ENCODE measurements at regions not wholly inside any gene's neighbourhood (a gene's known extent, or its start where the extent isn't known, plus 50 kb on each side); places are given as distances from the start of the nearest gene placed in this dataset.
A peak's percentile ranks its signal among the peaks of the same experiment; 100 is the strongest.
"Not testable (repeated sequence)": the region's sequence is repeated elsewhere in the genome, so short reads cannot be mapped to it uniquely, and the experiment has no call there.

- intact Hi-C loops (cut with micrococcal nuclease) = no loop called here
- Mint-ChIP-seq H3K9me3 (no peaks in the 10 kb centered on the region), H3K27ac (no peak overlapping the region), H3K27me3 (no peaks in the 10 kb centered on the region), H3K4me1 (ENCODE audit: low read depth) (peaks cover 15% of the 10 kb centered on the region), H3K4me3 (no peak overlapping the region), H3K36me3 (no peaks in the 10 kb centered on the region)
- ChIA-PET POLR2A (no interaction called here), CTCF (interaction anchor here (0.6 to 2.6 kb wide), 20 partner anchors 8 to 434 kb away, joined by 3 to 12 read pairs (median 4); no protein-coding TSS in a partner anchor)
- peak; percentile 73 for DNase-seq
These were observed 615.1 kb downstream of the TMEM121 start for GRCh38 chr14:106141242-106142220.

GRCh38 chr14:106145731-106146130, 619.3 kb downstream of the TMEM121 start:
- peaks cover 15% of the 10 kb centered on the region for H3K4me1 Mint-ChIP-seq (ENCODE audit: low read depth)
- DNase-seq; intact Hi-C loops (cut with micrococcal nuclease); H3K9me3 Mint-ChIP-seq; H3K36me3 Mint-ChIP-seq; H3K27ac Mint-ChIP-seq; POLR2A ChIA-PET; H3K4me3 Mint-ChIP-seq; H3K27me3 Mint-ChIP-seq: not testable (repeated sequence)
- CTCF ChIA-PET = interaction anchor here (2.0 kb wide), 1 partner anchor 29 kb away, joined by 5 read pairs; no protein-coding TSS in a partner anchor

GRCh38 chr14:106153362-106153955, 627.1 kb downstream of the TMEM121 start:
- CTCF ChIA-PET = interaction anchor here (0.6 to 1.7 kb wide), 8 partner anchors 9 to 315 kb away, joined by 3 to 6 read pairs (median 3); no protein-coding TSS in a partner anchor
- peak overlapping the region; percentile 16 for H3K4me3 Mint-ChIP-seq
- H3K27ac Mint-ChIP-seq; POLR2A ChIA-PET; H3K27me3 Mint-ChIP-seq; H3K4me1 Mint-ChIP-seq (ENCODE audit: low read depth); H3K36me3 Mint-ChIP-seq; H3K9me3 Mint-ChIP-seq: not testable (repeated sequence)
- intact Hi-C loops (cut with micrococcal nuclease) = loop anchor here (5.0 kb wide), 1 partner anchor 34 kb away; no protein-coding TSS in a partner anchor
- DNase-seq = peak; percentile 88

- DNase-seq = no peak
- peaks cover 3% of the 10 kb centered on the region for H3K9me3 Mint-ChIP-seq
- no peak overlapping the region for H3K4me3 Mint-ChIP-seq
- H3K4me1 Mint-ChIP-seq (ENCODE audit: low read depth) = peaks cover 16% of the 10 kb centered on the region
- intact Hi-C loops (cut with micrococcal nuclease) = no loop called here
- no peak overlapping the region for H3K27ac Mint-ChIP-seq
- H3K27me3 Mint-ChIP-seq = no peaks in the 10 kb centered on the region
- ChIA-PET CTCF (interaction anchor here (0.8 to 1.7 kb wide), 9 partner anchors 9 to 126 kb away, joined by 3 to 4 read pairs (median 4); no protein-coding TSS in a partner anchor), POLR2A (interaction anchor here (1.1 kb wide), 1 partner anchor 102 kb away, joined by 3 read pairs; no protein-coding TSS in a partner anchor)
- no peaks in the 10 kb centered on the region for H3K36me3 Mint-ChIP-seq
These were observed 636.9 kb downstream of the TMEM121 start for GRCh38 chr14:106163316-106163715.

GRCh38 chr14:106163812-106164211, 637.4 kb downstream of the TMEM121 start:
- CTCF ChIA-PET = interaction anchor here (0.8 to 1.7 kb wide), 9 partner anchors 10 to 125 kb away, joined by 3 to 4 read pairs (median 4); no protein-coding TSS in a partner anchor
- intact Hi-C loops (cut with micrococcal nuclease) = not testable (repeated sequence)

GRCh38 chr14:106166232-106166631, 639.8 kb downstream of the TMEM121 start:
- ChIA-PET CTCF (interaction anchor here (1.4 kb wide), 1 partner anchor 19 kb away, joined by 3 read pairs; no protein-coding TSS in a partner anchor), POLR2A (interaction anchor here (0.6 kb wide), 1 partner anchor 23 kb away, joined by 3 read pairs; no protein-coding TSS in a partner anchor)
- Mint-ChIP-seq H3K27me3 (no peaks in the 10 kb centered on the region), H3K4me3 (no peak overlapping the region), H3K27ac (no peak overlapping the region), H3K9me3 (no peaks in the 10 kb centered on the region), H3K36me3 (no peaks in the 10 kb centered on the region), H3K4me1 (ENCODE audit: low read depth) (peaks cover 28% of the 10 kb centered on the region)
- intact Hi-C loops (cut with micrococcal nuclease) = no loop called here
- DNase-seq = no peak

More at GRCh38 chr14:106163812-106164211, 637.4 kb downstream of the TMEM121 start:
- H3K4me3 Mint-ChIP-seq, H3K27ac Mint-ChIP-seq, H3K36me3 Mint-ChIP-seq, H3K27me3 Mint-ChIP-seq, H3K9me3 Mint-ChIP-seq, DNase-seq: not testable (repeated sequence)
- H3K4me1 Mint-ChIP-seq (ENCODE audit: low read depth) = peaks cover 16% of the 10 kb centered on the region
- POLR2A ChIA-PET = interaction anchor here (1.1 kb wide), 1 partner anchor 103 kb away, joined by 3 read pairs; no protein-coding TSS in a partner anchor

- POLR2A ChIA-PET = interaction anchor here (0.6 kb wide), 1 partner anchor 23 kb away, joined by 3 read pairs; no protein-coding TSS in a partner anchor
- Mint-ChIP-seq H3K36me3 (no peaks in the 10 kb centered on the region), H3K4me3 (no peak overlapping the region), H3K9me3 (no peaks in the 10 kb centered on the region), H3K27me3 (no peaks in the 10 kb centered on the region), H3K27ac (no peak overlapping the region), H3K4me1 (ENCODE audit: low read depth) (peaks cover 28% of the 10 kb centered on the region)
- CTCF ChIA-PET = no interaction called here
- intact Hi-C loops (cut with micrococcal nuclease) = no loop called here
- DNase-seq = no peak
These were observed 640.3 kb downstream of the TMEM121 start for GRCh38 chr14:106166650-106167204.

- CTCF ChIA-PET = interaction anchor here (0.7 to 1.3 kb wide), 10 partner anchors 11 to 225 kb away, joined by 3 to 4 read pairs (median 3); no protein-coding TSS in a partner anchor
- not testable (repeated sequence) for H3K36me3 Mint-ChIP-seq
These were observed 643.8 kb downstream of the TMEM121 start for GRCh38 chr14:106170163-106170658.

GRCh38 chr14:106174206-106174605, 647.8 kb downstream of the TMEM121 start:
- Mint-ChIP-seq H3K27me3 (no peaks in the 10 kb centered on the region), H3K4me1 (ENCODE audit: low read depth) (peaks cover 54% of the 10 kb centered on the region), H3K4me3 (no peak overlapping the region), H3K27ac (peak overlapping the region; percentile 18), H3K36me3 (no peaks in the 10 kb centered on the region), H3K9me3 (no peaks in the 10 kb centered on the region)
- intact Hi-C loops (cut with micrococcal nuclease) = loop anchor here (1.0 to 10.0 kb wide), 2 partner anchors 10 to 109 kb away; no protein-coding TSS in a partner anchor
- ChIA-PET CTCF (no interaction called here), POLR2A (no interaction called here)
- peak; percentile 74 for DNase-seq

More at GRCh38 chr14:106170163-106170658, 643.8 kb downstream of the TMEM121 start:
- H3K27me3 Mint-ChIP-seq, H3K27ac Mint-ChIP-seq, H3K4me3 Mint-ChIP-seq, POLR2A ChIA-PET, H3K9me3 Mint-ChIP-seq: not testable (repeated sequence)
- DNase-seq = peak; percentile 86
- intact Hi-C loops (cut with micrococcal nuclease) = loop anchor here (10.0 kb wide), 1 partner anchor 105 kb away; no protein-coding TSS in a partner anchor
- H3K4me1 Mint-ChIP-seq (ENCODE audit: low read depth) = peaks cover 33% of the 10 kb centered on the region

GRCh38 chr14:106177266-106178246, 651.2 kb downstream of the TMEM121 start:
- H3K36me3 Mint-ChIP-seq, POLR2A ChIA-PET, H3K9me3 Mint-ChIP-seq, H3K27me3 Mint-ChIP-seq: not testable (repeated sequence)
- CTCF ChIA-PET = interaction anchor here (0.9 to 1.8 kb wide), 2 partner anchors 8 to 14 kb away, joined by 3 to 12 read pairs; no protein-coding TSS in a partner anchor
- peak; percentile 71 for DNase-seq
- Mint-ChIP-seq H3K4me3 (peak overlapping the region; percentile 30), H3K27ac (peak overlapping the region; percentile 28), H3K4me1 (ENCODE audit: low read depth) (peaks cover 50% of the 10 kb centered on the region)
- intact Hi-C loops (cut with micrococcal nuclease) = loop anchor here (1.0 to 10.0 kb wide), 2 partner anchors 9 to 113 kb away; no protein-coding TSS in a partner anchor

All from activated CD4-positive, alpha-beta memory T cell treated with anti-CD3 and anti-CD28 coated beads for 36 hours (primary cell).